GM21723 (cell line): ENCODE measurements at regions not wholly inside any gene's neighbourhood (a gene's known extent, or its start where the extent isn't known, plus 50 kb on each side); places are given as distances from the start of the nearest gene placed in this dataset.

Source experiments
- ATAC-seq: cut with Tn5 transposase; IDR thresholded peaks from one replicate; pipeline ENCODE4 v1.9.1; 2021; ENCODE audit warnings: mild to moderate bottlenecking, moderate library complexity; ENCODE audit not compliant: unreplicated experiment

DNA sequence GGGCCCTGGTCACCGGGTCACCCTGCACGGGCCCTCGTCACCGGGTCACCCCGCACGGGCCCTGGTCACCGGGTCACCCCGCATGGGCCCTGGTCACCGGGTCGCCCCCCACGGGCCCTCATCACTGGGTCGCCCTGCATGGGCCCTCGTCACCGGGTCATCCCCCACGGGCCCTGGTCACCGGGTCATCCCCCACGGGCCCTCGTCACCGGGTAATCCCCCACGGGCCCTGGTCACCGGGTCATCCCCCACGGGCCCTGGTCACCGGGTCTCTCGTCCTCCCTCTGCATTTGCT, 77.6 kb downstream of the RIPK4 start:
- ATAC-seq = no peak

GRCh38 chr21:41687633-41688032, 79.2 kb downstream of the RIPK4 start:
- ATAC-seq = no peak

- ATAC-seq = no peak
These were observed 80.2 kb downstream of the RIPK4 start for GRCh38 chr21:41686664-41687063.

- ATAC-seq = no peak
These were observed 81.2 kb downstream of the RIPK4 start for GRCh38 chr21:41685511-41686149.

- no peak for ATAC-seq
These were observed 82.2 kb downstream of the RIPK4 start for GRCh38 chr21:41684381-41685245.

GRCh38 chr21:41683815-41684214, 83.0 kb downstream of the RIPK4 start:
- ATAC-seq = no peak

GRCh38 chr21:41682719-41683179, 84.1 kb downstream of the RIPK4 start:
- ATAC-seq = no peak

- no peak for ATAC-seq
These were observed 84.7 kb downstream of the RIPK4 start for GRCh38 chr21:41681939-41682718.

DNA sequence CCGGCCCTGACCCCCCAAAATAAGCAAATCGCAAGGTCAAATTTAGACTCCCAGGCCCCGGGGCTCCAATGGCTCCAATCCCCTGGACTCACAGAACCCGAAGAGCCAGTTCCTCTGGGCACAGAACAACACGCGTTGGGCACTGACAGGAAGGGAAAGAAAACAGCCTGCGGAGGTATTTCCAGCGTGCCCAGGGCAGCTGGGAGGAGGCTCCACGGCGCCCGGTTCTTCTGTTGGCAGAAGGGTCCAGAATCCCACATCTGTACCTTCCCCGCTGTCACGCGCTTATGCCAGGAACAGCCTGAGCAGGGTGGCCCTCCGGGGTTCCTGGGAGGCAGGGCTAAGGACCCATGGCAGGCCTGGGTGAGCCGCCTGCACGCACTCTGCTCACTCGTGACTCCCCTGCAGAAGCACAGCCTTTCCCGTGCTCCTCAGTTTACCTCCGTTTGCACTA, 85.5 kb downstream of the RIPK4 start:
- no peak for ATAC-seq

GRCh38 chr21:41680444-41681347, 86.2 kb downstream of the RIPK4 start:
- no peak for ATAC-seq

DNA sequence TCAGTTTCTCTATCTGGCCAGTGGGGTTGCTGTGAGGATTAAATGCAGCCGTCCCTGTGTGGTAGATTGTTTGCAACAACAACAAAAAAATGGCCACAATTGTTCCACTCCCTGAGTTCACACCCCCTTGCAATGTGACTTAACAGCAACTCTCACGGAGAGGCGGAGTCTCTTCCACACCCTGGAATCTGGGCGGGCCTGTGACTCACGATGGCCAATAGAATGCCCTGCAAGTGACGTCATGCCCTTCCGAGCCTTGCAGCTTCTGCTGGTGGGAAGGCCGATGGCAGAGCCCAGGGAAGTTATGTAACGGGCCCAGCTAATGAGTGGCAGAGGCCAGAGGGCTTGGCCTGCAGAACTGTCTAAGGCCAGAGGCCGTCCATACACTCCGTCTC, 87.9 kb downstream of the RIPK4 start:
- ATAC-seq = no peak

DNA sequence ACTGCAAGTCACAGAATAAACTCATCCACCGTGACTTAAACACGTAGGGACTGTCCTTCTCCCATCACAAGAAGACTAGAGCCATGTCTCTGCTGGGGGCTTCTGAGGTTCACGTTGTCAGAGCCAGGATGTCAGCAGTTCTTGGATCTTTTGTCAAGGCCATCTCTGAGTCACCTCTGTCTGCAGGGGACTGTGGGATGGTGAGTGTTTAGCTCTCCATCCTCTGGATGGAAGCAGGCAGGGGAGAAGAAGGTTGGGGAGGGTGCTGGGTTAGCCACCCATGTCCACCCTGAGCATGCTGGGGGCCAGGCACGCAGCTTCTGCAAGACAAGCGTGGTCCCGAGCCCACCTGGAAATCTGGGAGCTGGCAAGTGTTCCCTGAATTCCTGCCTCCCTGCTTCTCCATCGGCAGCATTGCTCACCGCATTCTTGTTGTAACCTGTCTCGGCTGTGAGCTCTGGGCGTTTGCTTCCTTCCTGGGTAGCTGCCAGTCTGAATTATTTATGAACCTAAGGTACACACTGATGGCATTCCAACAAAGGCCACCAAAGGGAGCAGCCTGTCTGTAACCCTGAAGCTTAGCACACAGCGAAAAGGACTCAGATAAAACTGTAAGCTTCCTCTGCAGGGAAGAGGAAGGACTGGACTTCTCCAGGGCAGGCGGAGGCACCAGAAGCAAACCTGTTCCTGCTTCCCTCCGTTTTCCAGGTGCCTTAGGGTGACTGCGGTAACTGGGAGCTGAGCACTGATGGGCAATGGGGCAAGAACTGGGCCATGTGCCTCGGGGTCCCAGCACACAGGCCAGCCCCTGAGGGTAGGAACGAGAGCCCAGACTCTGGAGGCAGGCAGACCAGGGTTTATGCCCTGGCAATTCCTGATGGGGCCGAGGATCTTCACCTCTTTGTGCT, 88.6 kb downstream of the RIPK4 start:
- ATAC-seq = no peak

DNA sequence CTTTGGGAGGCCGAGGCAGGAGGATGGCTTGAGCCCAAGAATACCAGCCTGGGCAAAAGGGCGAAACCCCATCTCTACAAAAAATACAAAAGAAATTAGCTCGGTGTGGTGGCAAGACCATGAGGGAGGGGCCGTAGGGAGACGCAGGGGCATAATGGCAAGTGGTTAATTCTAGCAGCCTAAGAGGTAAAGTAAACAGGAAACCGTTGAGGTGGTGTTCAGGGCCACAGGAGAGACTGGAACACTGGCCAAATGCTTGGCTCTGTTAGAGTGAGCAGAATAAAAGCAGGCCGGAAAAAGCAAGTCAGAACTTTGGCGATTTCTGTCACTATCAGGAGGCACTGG, 89.2 kb downstream of the RIPK4 start:
- no peak for ATAC-seq

- no peak for ATAC-seq
These were observed 90.7 kb downstream of the RIPK4 start for GRCh38 chr21:41676198-41676597.

DNA sequence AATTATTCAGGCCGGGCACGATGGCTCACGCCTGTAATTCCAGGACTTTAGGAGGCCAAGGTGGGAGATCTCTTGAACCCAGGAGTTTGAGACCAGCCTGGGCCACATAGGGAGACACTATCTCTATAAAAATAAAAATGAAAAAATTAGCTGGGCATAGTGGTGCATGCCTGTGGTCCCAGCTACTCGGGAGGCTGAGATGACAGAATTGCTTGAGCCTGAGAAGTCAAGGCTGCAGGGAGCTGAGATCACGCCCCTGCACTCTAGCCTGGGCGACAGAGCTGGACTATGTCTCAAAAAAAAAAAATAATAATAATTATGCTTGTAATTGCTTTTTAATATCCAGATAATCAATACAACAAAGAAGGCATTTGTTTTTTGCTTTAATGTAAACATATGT, 91.3 kb downstream of the RIPK4 start:
- ATAC-seq = no peak

DNA sequence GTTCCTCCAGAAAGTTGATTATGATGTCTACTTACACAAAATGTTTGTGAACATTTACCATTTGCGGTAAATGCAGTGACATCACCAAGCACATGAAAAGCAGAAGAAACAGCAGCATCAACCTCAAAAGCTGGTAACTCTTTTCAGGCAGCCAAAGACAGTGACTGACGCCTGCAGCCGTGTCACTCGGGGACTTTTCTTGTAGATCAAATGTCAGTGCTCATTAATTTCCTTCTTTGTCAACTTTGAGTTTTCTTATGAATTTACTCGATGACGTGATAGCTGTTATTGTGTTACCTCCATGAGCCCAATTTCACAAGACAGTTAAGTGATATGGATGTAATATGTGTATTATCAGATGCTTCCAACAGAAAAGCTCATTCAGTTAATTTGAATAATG, 92.5 kb downstream of the RIPK4 start:
- no peak for ATAC-seq

GRCh38 chr21:41673596-41674335, 93.1 kb downstream of the RIPK4 start:
- no peak for ATAC-seq

DNA sequence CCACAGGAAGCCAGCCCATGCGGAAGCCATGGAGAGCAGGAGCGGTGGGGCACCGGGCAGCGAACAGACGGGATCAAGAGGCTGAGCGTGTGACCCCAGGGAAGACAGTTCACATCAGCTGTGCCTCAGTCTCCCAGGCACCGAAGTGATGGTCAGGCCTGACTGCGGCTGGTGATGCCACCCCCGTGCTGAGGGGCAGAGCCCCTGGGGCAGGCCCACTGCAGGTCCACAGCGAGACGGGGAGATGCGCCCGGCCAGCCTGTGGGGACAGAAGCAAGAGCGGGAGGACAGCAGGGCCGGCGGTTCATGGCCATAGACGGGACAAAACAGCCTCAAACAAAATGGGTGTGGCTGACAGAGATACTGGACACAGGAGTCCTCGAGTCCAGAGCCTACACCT, 93.8 kb downstream of the RIPK4 start:
- no peak for ATAC-seq

DNA sequence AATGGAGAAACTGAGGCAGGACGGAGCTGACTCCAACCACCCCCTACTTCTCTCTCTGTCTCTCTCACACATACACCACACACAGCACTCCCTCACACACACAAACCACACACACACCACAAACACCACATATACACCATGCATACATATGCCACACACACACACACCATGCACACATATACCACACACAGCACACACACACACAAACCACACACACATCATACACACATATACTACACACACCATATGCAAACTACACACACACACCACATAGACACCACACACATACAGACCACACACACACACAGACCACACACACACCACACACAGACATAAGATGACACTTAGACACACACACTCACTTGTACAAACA, 94.3 kb downstream of the RIPK4 start:
- no peak for ATAC-seq
